ENCODE measurements at regions not wholly inside any gene's neighbourhood (a gene's known extent, or its start where the extent isn't known, plus 50 kb on each side); places are given as distances from the start of the nearest gene placed in this dataset.

- Histone ChIP-seq H3K9me3 (ENCODE audit: control insufficient read depth, insufficient read depth, low read length) (peaks cover 6% of the 10 kb centered on the region; the same call in 1 of the 2 replicates), H3K27me3 (ENCODE audit: control insufficient read depth, insufficient read depth, low read length) (no peaks in the 10 kb centered on the region), H3K4me3 (ENCODE audit: low read depth, low read length) (no peak overlapping the region), H3K27ac (ENCODE audit: low read depth, low read length) (no peak overlapping the region)
- ChIA-PET CTCF (interaction anchor here (0.9 kb wide), 1 partner anchor 49 kb away, joined by 3 read pairs; no protein-coding TSS in a partner anchor), POLR2A (no interaction called here)
- DNase-seq (ENCODE audit: low read depth, low spot score): no peak
- TF ChIP-seq, protein P1, sequence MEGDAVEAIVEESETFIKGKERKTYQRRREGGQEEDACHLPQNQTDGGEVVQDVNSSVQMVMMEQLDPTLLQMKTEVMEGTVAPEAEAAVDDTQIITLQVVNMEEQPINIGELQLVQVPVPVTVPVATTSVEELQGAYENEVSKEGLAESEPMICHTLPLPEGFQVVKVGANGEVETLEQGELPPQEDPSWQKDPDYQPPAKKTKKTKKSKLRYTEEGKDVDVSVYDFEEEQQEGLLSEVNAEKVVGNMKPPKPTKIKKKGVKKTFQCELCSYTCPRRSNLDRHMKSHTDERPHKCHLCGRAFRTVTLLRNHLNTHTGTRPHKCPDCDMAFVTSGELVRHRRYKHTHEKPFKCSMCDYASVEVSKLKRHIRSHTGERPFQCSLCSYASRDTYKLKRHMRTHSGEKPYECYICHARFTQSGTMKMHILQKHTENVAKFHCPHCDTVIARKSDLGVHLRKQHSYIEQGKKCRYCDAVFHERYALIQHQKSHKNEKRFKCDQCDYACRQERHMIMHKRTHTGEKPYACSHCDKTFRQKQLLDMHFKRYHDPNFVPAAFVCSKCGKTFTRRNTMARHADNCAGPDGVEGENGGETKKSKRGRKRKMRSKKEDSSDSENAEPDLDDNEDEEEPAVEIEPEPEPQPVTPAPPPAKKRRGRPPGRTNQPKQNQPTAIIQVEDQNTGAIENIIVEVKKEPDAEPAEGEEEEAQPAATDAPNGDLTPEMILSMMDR (IDR thresholded peaks at IDR 0.05; ENCODE audit: low read depth, low read length): no peak
Measured at GRCh38 chr1:233490488-233490887, 123.4 kb upstream of the KCNK1 start.

DNA sequence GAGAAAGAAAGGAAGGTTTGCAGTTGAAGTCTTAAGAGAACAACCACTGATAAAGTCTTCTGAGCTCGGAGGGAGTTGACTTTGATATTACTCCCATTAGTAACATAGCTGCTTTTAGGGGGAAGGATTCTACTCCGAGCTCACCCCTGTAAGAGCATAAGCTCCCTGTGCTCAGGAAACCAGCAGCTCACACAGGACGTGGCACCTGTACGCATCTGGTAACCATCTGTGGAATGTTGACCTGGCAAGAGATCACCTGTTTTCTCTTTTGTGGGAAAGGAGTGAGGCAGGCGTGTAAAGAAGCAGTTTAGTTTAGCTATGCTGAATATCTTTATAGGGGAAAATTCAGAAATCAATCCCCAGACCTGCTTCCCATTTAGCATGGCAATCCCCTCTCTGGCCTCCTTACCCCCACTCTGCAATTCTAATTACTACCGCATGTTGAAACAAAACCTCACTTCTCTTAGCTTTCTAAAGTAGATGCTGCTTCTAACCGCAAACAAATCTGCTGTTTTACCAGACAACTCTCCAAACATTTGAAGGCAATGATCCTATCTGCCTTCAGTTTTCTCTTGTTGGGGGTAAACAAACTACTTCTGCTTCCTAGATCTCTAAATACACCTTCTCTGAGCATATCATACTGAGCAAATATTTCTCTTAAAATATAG is 121.8 kb upstream of the KCNK1 start:
- Histone ChIP-seq H3K27ac (ENCODE audit: low read depth, low read length) (no peak overlapping the region), H3K27me3 (ENCODE audit: control insufficient read depth, insufficient read depth, low read length) (no peaks in the 10 kb centered on the region), H3K9me3 (ENCODE audit: control insufficient read depth, insufficient read depth, low read length) (peaks cover 6% of the 10 kb centered on the region; the same call in 1 of the 2 replicates), H3K4me3 (ENCODE audit: low read depth, low read length) (no peak overlapping the region)
- ChIA-PET CTCF (no interaction called here), POLR2A (no interaction called here)
- no peak for DNase-seq (ENCODE audit: low read depth, low spot score)
- TF ChIP-seq, protein P1 (IDR thresholded peaks at IDR 0.05; ENCODE audit: low read depth, low read length): no peak

GRCh38 chr1:233496993-233497392 is 116.9 kb upstream of the KCNK1 start:
- peaks cover 5% of the 10 kb centered on the region; the same call in 1 of the 2 replicates for H3K9me3 ChIP-seq (ENCODE audit: control insufficient read depth, insufficient read depth, low read length)
- no peak overlapping the region for H3K27ac ChIP-seq (ENCODE audit: low read depth, low read length)
- DNase-seq (ENCODE audit: low read depth, low spot score): no peak
- H3K27me3 ChIP-seq (ENCODE audit: control insufficient read depth, insufficient read depth, low read length): no peaks in the 10 kb centered on the region
- no peak overlapping the region for H3K4me3 ChIP-seq (ENCODE audit: low read depth, low read length)
- POLR2A ChIA-PET: no interaction called here
- TF ChIP-seq, protein P1 (IDR thresholded peaks at IDR 0.05; ENCODE audit: low read depth, low read length): no peak
- CTCF ChIA-PET: no interaction called here

- Histone ChIP-seq H3K27ac (ENCODE audit: low read depth, low read length) (no peak overlapping the region), H3K9me3 (ENCODE audit: control insufficient read depth, insufficient read depth, low read length) (peaks cover 9% of the 10 kb centered on the region; the same call in 1 of the 2 replicates), H3K4me3 (ENCODE audit: low read depth, low read length) (no peak overlapping the region), H3K27me3 (ENCODE audit: control insufficient read depth, insufficient read depth, low read length) (no peaks in the 10 kb centered on the region)
- POLR2A ChIA-PET: no interaction called here
- CTCF ChIA-PET: no interaction called here
- no peak for DNase-seq (ENCODE audit: low read depth, low spot score)
- TF ChIP-seq, protein P1 (IDR thresholded peaks at IDR 0.05; ENCODE audit: low read depth, low read length): no peak
Measured at GRCh38 chr1:233497679-233498078, 116.2 kb upstream of the KCNK1 start.

DNA sequence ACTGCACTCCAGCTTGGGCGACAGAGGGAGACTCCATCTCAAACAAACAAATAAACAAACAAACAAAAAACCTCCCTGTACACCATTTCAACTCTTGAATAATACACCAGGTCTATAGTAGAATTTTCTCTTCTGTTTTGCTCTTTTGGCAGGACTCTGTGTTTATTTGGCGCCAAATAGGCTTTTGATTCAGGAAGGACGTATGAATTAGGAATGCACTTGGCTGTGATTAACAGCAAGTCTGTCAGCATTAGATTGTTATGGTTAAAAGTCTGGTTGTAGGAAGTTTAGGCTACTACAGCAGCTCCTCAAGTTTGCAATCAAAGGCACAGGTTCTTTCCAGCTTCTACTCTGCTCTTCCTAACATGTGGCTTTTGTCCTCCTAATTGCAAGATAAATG is 113.8 kb upstream of the KCNK1 start:
- POLR2A ChIA-PET: no interaction called here
- CTCF ChIA-PET: no interaction called here

More for the DNA sequence above, 113.8 kb upstream of the KCNK1 start:
- TF ChIP-seq, protein P1 (IDR thresholded peaks at IDR 0.05; ENCODE audit: low read depth, low read length): no peak
- Histone ChIP-seq H3K27ac (ENCODE audit: low read depth, low read length) (no peak overlapping the region), H3K9me3 (ENCODE audit: control insufficient read depth, insufficient read depth, low read length) (peaks cover 9% of the 10 kb centered on the region; the same call in 1 of the 2 replicates), H3K4me3 (ENCODE audit: low read depth, low read length) (no peak overlapping the region), H3K27me3 (ENCODE audit: control insufficient read depth, insufficient read depth, low read length) (no peaks in the 10 kb centered on the region)
- no peak for DNase-seq (ENCODE audit: low read depth, low spot score)

All from AG04450 (cell line).